ENCODE measurements at regions not wholly inside any gene's neighbourhood (a gene's known extent, or its start where the extent isn't known, plus 50 kb on each side); places are given as distances from the start of the nearest gene placed in this dataset.
A peak's percentile ranks its signal among the peaks of the same experiment; 100 is the strongest.

DNA sequence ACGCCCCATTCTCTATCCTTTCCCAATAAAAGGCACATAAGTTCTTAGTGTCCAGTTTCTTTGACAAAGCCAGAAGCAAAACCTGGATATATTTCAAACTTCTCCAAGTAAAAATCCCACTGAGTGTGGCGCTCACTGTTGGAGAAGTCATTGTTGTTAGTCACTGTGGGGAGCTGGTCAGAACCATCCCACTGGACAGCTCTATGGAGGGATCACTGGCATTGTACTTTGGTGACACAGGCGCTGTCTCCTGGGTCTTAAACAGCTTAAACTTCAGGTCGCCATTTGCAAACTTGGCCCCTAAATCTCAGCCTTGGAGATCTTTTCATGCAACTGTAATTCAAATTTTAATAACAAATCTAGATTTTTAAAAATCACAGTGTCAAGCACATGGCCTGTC lies 111.5 kb upstream of the SLC24A3 start:
- TF ChIP-seq, protein P1, sequence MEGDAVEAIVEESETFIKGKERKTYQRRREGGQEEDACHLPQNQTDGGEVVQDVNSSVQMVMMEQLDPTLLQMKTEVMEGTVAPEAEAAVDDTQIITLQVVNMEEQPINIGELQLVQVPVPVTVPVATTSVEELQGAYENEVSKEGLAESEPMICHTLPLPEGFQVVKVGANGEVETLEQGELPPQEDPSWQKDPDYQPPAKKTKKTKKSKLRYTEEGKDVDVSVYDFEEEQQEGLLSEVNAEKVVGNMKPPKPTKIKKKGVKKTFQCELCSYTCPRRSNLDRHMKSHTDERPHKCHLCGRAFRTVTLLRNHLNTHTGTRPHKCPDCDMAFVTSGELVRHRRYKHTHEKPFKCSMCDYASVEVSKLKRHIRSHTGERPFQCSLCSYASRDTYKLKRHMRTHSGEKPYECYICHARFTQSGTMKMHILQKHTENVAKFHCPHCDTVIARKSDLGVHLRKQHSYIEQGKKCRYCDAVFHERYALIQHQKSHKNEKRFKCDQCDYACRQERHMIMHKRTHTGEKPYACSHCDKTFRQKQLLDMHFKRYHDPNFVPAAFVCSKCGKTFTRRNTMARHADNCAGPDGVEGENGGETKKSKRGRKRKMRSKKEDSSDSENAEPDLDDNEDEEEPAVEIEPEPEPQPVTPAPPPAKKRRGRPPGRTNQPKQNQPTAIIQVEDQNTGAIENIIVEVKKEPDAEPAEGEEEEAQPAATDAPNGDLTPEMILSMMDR (IDR thresholded peaks at IDR 0.05; ENCODE audit: insufficient read depth, low read length): no peak
- TF ChIP-seq, protein P2, sequence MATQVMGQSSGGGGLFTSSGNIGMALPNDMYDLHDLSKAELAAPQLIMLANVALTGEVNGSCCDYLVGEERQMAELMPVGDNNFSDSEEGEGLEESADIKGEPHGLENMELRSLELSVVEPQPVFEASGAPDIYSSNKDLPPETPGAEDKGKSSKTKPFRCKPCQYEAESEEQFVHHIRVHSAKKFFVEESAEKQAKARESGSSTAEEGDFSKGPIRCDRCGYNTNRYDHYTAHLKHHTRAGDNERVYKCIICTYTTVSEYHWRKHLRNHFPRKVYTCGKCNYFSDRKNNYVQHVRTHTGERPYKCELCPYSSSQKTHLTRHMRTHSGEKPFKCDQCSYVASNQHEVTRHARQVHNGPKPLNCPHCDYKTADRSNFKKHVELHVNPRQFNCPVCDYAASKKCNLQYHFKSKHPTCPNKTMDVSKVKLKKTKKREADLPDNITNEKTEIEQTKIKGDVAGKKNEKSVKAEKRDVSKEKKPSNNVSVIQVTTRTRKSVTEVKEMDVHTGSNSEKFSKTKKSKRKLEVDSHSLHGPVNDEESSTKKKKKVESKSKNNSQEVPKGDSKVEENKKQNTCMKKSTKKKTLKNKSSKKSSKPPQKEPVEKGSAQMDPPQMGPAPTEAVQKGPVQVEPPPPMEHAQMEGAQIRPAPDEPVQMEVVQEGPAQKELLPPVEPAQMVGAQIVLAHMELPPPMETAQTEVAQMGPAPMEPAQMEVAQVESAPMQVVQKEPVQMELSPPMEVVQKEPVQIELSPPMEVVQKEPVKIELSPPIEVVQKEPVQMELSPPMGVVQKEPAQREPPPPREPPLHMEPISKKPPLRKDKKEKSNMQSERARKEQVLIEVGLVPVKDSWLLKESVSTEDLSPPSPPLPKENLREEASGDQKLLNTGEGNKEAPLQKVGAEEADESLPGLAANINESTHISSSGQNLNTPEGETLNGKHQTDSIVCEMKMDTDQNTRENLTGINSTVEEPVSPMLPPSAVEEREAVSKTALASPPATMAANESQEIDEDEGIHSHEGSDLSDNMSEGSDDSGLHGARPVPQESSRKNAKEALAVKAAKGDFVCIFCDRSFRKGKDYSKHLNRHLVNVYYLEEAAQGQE (IDR thresholded peaks at IDR 0.05; ENCODE audit: insufficient replicate concordance, low read depth): peak; percentile 80
- TF ChIP-seq POLR2AphosphoS5 (IDR thresholded peaks at IDR 0.05; ENCODE audit: low read depth): no peak
- no peak for TF ChIP-seq GABPA (IDR thresholded peaks at IDR 0.05; ENCODE audit: low read depth)

Data from HL-60 (cell line).